Spleen (tissue), 11 donors: ENCODE measurements at regions not wholly inside any gene's neighbourhood (a gene's known extent, or its start where the extent isn't known, plus 50 kb on each side); places are given as distances from the start of the nearest gene placed in this dataset.

ENCODE experiments used
- DNase-seq: peaks from one replicate; pipeline ENCODE4 v3.0.0-alpha.2; 2020
- H3K27ac ChIP-seq, 8 donors: fragments of 200-600 bp; sonication (generic) in 7 of 8; 1 replicate in 4 of 8; 2 replicates in 4 of 8; pipeline versions ENCODE4 v1.5.0 to v1.8.0; 2016 to 2021; ENCODE audit warnings: inconsistent platforms in 4 of 8, mild to moderate bottlenecking in 4 of 8, moderate library complexity in 1 of 8
- H3K27me3 ChIP-seq, 7 donors: fragments of 200-600 bp; sonication (generic) in 6 of 7; replicated peaks in 1 of 7; 1 replicate in 4 of 7; 2 replicates in 3 of 7; pipeline versions ENCODE4 v1.5.0 to v1.8.0; 2016 to 2021; ENCODE audit warnings: inconsistent platforms in 3 of 7, mild to moderate bottlenecking in 1 of 7
- H3K36me3 ChIP-seq, 6 donors: fragments of 200-600 bp; sonication (generic) in 5 of 6; 1 replicate in 4 of 6; 2 replicates in 2 of 6; pipeline versions ENCODE4 v1.5.0 to v1.8.0; 2016 to 2021; ENCODE audit warnings: inconsistent platforms in 2 of 6
- H3K4me1 ChIP-seq, 6 donors: fragments of 200-600 bp; sonication (generic) in 5 of 6; 1 replicate in 3 of 6; 2 replicates in 3 of 6; pipeline versions ENCODE4 v1.5.0 to v1.8.0; 2016 to 2021; ENCODE audit warnings: inconsistent platforms in 3 of 6
- H3K4me3 ChIP-seq, 8 donors: fragments of 200-600 bp; sonication (generic) in 7 of 8; 1 replicate in 4 of 8; 2 replicates in 4 of 8; pipeline versions ENCODE4 v1.5.0 to v1.8.0; 2016 to 2021; ENCODE audit warnings: inconsistent platforms in 4 of 8, mild to moderate bottlenecking in 4 of 8, moderate library complexity in 2 of 8
- H3K9me3 ChIP-seq, 8 donors: fragments of 200-600 bp; sonication (generic) in 7 of 8; 1 replicate in 4 of 8; 2 replicates in 4 of 8; pipeline versions ENCODE4 v1.5.0 to v1.8.0; 2016 to 2021; ENCODE audit warnings: inconsistent platforms in 4 of 8
- CTCF ChIP-seq, 11 experiments: fragments of 200-600 bp in 7 of 11; fragments of 450-650 bp in 4 of 11; sonication (generic) in 4 of 11; IDR thresholded peaks in 8 of 11; conservative IDR thresholded peaks in 3 of 11; 1 replicate in 7 of 11; 2 replicates in 4 of 11; pipeline versions ENCODE4 v1.4.0 to v1.8.0; 2016 to 2021; ENCODE audit warnings: antibody characterized with exemption in 11 of 11, inconsistent platforms in 4 of 11, mild to moderate bottlenecking in 1 of 11
- POLR2A ChIP-seq, 3 donors: fragments of 450-650 bp; IDR thresholded peaks; one replicate each; pipeline ENCODE4 v1.5.1; 2017; ENCODE audit warnings: antibody characterized with exemption in 3 of 3, mild to moderate bottlenecking in 1 of 3
- POLR2AphosphoS5 ChIP-seq, 3 donors: sonication (generic); formaldehyde crosslinking; IDR thresholded peaks; one replicate each; pipeline ENCODE4 v1.5.1; 2017; ENCODE audit warnings: antibody characterized with exemption in 3 of 3
- WGBS, 5 donors: extraction: QIAGEN DNeasy Blood & Tissue Kit in 3 of 5; methylation state at CpG; one replicate each; pipeline versions ENCODE4 v1.1.5 to v1.1.7; 2013 to 2018; 5-methylcytosine and 5-hydroxymethylcytosine counted together
- intact Hi-C: fragments of 100-400 bp; cut with DNase I; formaldehyde crosslinking; loops from one replicate; pipeline ENCODE4 v1.15.0; 2023; ENCODE audit warnings: low total_unique reads
- donor health status: healthy with polysubstance abuse.
- donor health status: DM: no; HTN: no; CAD: no; lungs with moderate emphysema.
- donor health status: DM: no; HTN: no; CAD: no.
- donor health status: Bipolar disorder and iron deficiency.
- donor health status: healthy.
- donor health status: DM: no; HTN: no; CAD: no.
- donor health status: DM: yes; HTN: yes; CAD: no.

GRCh38 chr13:82344867-82345266, 1537.4 kb downstream of the SLITRK1 start:
- TF ChIP-seq CTCF (IDR thresholded peaks at IDR 0.05 in 8 of 11, conservative IDR thresholded peaks at IDR 0.05 in 3 of 11) = no peak
- no peak for TF ChIP-seq POLR2AphosphoS5 (IDR thresholded peaks at IDR 0.05)
- TF ChIP-seq POLR2A (IDR thresholded peaks at IDR 0.05) = no peak
- DNase-seq = no peak
- no peaks in the 10 kb centered on the region for H3K4me1 ChIP-seq
- H3K27me3 ChIP-seq = no peaks in the 10 kb centered on the region
- H3K27ac ChIP-seq = no peak overlapping the region
- H3K36me3 ChIP-seq = no peaks in the 10 kb centered on the region
- H3K4me3 ChIP-seq = no peak overlapping the region
- intact Hi-C loops = no loop called here
- 78 to 94% (median 82%) methylated on average over 1 of the region's 1 CpG for WGBS, 5 donors
- no peaks in the 10 kb centered on the region for H3K9me3 ChIP-seq

- H3K4me1 ChIP-seq = no peaks in the 10 kb centered on the region
- intact Hi-C loops = no loop called here
- DNase-seq = no peak
- H3K36me3 ChIP-seq = no peaks in the 10 kb centered on the region
- no peaks in the 10 kb centered on the region for H3K27me3 ChIP-seq
- no peak overlapping the region for H3K27ac ChIP-seq
- peaks cover 0 to 4% (median 0%) of the 10 kb centered on the region in 8 donors for H3K9me3 ChIP-seq
- H3K4me3 ChIP-seq = no peak overlapping the region
- WGBS, 5 donors = 73 to 88% (median 81%) methylated on average over 1 of the region's 1 CpG
- TF ChIP-seq CTCF (IDR thresholded peaks at IDR 0.05 in 8 of 11, conservative IDR thresholded peaks at IDR 0.05 in 3 of 11) = no peak
- TF ChIP-seq POLR2AphosphoS5 (IDR thresholded peaks at IDR 0.05) = no peak
- no peak for TF ChIP-seq POLR2A (IDR thresholded peaks at IDR 0.05)
Measured at GRCh38 chr13:82341116-82341515, 1541.2 kb downstream of the SLITRK1 start.

DNA sequence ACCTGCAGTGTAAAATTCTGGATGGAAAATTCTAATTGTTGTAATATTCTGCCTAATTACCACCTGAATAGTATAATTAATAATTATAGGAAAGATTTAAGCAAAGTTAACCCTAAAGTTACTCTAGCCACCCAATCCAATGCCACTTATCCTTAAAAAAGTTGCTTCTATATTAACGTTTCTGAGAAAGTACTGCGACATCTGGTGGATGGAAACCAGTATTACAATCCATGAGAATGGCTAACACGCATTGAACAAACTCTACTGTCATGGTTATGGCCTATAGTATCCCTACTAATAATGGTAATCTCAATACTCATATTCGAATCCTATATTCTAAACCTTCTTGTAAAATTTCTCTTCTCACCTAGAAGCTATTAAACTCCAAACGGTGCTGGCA, 1551.8 kb downstream of the SLITRK1 start:
- Histone ChIP-seq H3K27ac (no peak overlapping the region), H3K4me1 (no peaks in the 10 kb centered on the region), H3K4me3 (no peak overlapping the region), H3K9me3 (peaks cover 0 to 19% (median 0%) of the 10 kb centered on the region in 8 donors), H3K36me3 (no peaks in the 10 kb centered on the region), H3K27me3 (no peaks in the 10 kb centered on the region)
- 49 to 61% (median 56%) methylated on average over 5 of the region's 5 CpGs for WGBS, 5 donors
- intact Hi-C loops = no loop called here
- no peak for DNase-seq
- TF ChIP-seq POLR2A (IDR thresholded peaks at IDR 0.05) (no peak), CTCF (IDR thresholded peaks at IDR 0.05 in 8 of 11, conservative IDR thresholded peaks at IDR 0.05 in 3 of 11) (peak in 6 of 11 experiments; percentile 8 to 57 (median 41)), POLR2AphosphoS5 (IDR thresholded peaks at IDR 0.05) (no peak)

- TF ChIP-seq POLR2AphosphoS5 (IDR thresholded peaks at IDR 0.05) (no peak), POLR2A (IDR thresholded peaks at IDR 0.05) (no peak), CTCF (IDR thresholded peaks at IDR 0.05 in 8 of 11, conservative IDR thresholded peaks at IDR 0.05 in 3 of 11) (no peak)
- intact Hi-C loops = no loop called here
- no peak for DNase-seq
- H3K36me3 ChIP-seq = no peaks in the 10 kb centered on the region
- no peaks in the 10 kb centered on the region for H3K4me1 ChIP-seq
- peaks cover 0 to 33% (median 10%) of the 10 kb centered on the region in 8 donors for H3K9me3 ChIP-seq
- no peaks in the 10 kb centered on the region for H3K27me3 ChIP-seq
- WGBS, 5 donors = 84 to 96% (median 87%) methylated on average over 5 of the region's 5 CpGs
- no peak overlapping the region for H3K4me3 ChIP-seq
- H3K27ac ChIP-seq = no peak overlapping the region
Measured at GRCh38 chr13:82323101-82323500, 1559.2 kb downstream of the SLITRK1 start.
